Stimulated activated CD4-positive, alpha-beta T cell treated with anti-CD3 and anti-CD28 coated beads, Interleukin-12 subunit alpha, Interleukin-12 subunit beta, amount 100 ng/mL, for 4 hours (primary cell): ENCODE measurements at regions not wholly inside any gene's neighbourhood (a gene's known extent, or its start where the extent isn't known, plus 50 kb on each side); places are given as distances from the start of the nearest gene placed in this dataset.

Experiments used
- DNase-seq: peaks from one replicate; pipeline ENCODE4 v3.0.0-alpha.2; 2020

- DNase-seq = no peak
Measured at GRCh38 chr10:111131168-111131799, 54.5 kb downstream of the ADRA2A start.

- no peak for DNase-seq
Measured at GRCh38 chr10:111137007-111137406, 60.2 kb downstream of the ADRA2A start.

- DNase-seq = no peak
Measured at GRCh38 chr10:111137587-111137986, 60.8 kb downstream of the ADRA2A start.

- DNase-seq = no peak
Measured at GRCh38 chr10:111138544-111138943, 61.7 kb downstream of the ADRA2A start.

- no peak for DNase-seq
Measured at GRCh38 chr10:111139567-111139966, 62.7 kb downstream of the ADRA2A start.

GRCh38 chr10:111142092-111142768 is 65.4 kb downstream of the ADRA2A start:
- DNase-seq = no peak

- DNase-seq = no peak
Measured at GRCh38 chr10:111146025-111146640, 69.3 kb downstream of the ADRA2A start.

GRCh38 chr10:111148025-111148424 is 71.2 kb downstream of the ADRA2A start:
- DNase-seq = no peak

- no peak for DNase-seq
Measured at GRCh38 chr10:111148440-111148839, 71.6 kb downstream of the ADRA2A start.

- DNase-seq = no peak
Measured at GRCh38 chr10:111150691-111151090, 73.9 kb downstream of the ADRA2A start.

- DNase-seq = no peak
Measured at GRCh38 chr10:111151595-111152307, 74.9 kb downstream of the ADRA2A start.

- DNase-seq = no peak
Measured at GRCh38 chr10:111156754-111157153, 79.9 kb downstream of the ADRA2A start.

- DNase-seq = no peak
Measured at GRCh38 chr10:111158595-111158994, 81.8 kb downstream of the ADRA2A start.

GRCh38 chr10:111161109-111161874 is 84.5 kb downstream of the ADRA2A start:
- no peak for DNase-seq

- DNase-seq = no peak
Measured at GRCh38 chr10:111171183-111171582, 94.4 kb downstream of the ADRA2A start.

- no peak for DNase-seq
Measured at GRCh38 chr10:111175787-111176186, 99.0 kb downstream of the ADRA2A start.

- DNase-seq = no peak
Measured at GRCh38 chr10:111177379-111177778, 100.5 kb downstream of the ADRA2A start.

GRCh38 chr10:111179514-111179913 is 102.7 kb downstream of the ADRA2A start:
- DNase-seq = no peak

- DNase-seq = no peak
Measured at GRCh38 chr10:111186358-111186757, 109.5 kb downstream of the ADRA2A start.

- DNase-seq = no peak
Measured at GRCh38 chr10:111187096-111187495, 110.3 kb downstream of the ADRA2A start.

GRCh38 chr10:111199587-111199986 is 122.8 kb downstream of the ADRA2A start:
- no peak for DNase-seq

- no peak for DNase-seq
Measured at GRCh38 chr10:111200505-111201186, 123.8 kb downstream of the ADRA2A start.
